Bronchial epithelial cell (primary cell): ENCODE measurements at regions not wholly inside any gene's neighbourhood (a gene's known extent, or its start where the extent isn't known, plus 50 kb on each side); places are given as distances from the start of the nearest gene placed in this dataset.

Source experiments
- DNase-seq: peaks from one replicate; pipeline ENCODE4 v3.0.0-alpha.2; 2010; ENCODE audit warnings: low read depth
- FAIRE-seq: peaks from 2 replicates; lab custom pipeline; 2011; peaks lifted over from hg19 to GRCh38; lab: Jason Lieb, UNC
- H3K27me3 ChIP-seq: 2 replicates; pipeline ENCODE4 v1.5.1; 2011; ENCODE audit warnings: low read length; ENCODE audit not compliant: control insufficient read depth, insufficient read depth
- H3K36me3 ChIP-seq: 2 replicates; pipeline ENCODE4 v1.5.1; 2011; ENCODE audit warnings: low read length; ENCODE audit not compliant: control insufficient read depth, insufficient read depth
- H3K4me3 ChIP-seq: 2 replicates; pipeline ENCODE4 v1.5.1; 2011; ENCODE audit warnings: mild to moderate bottlenecking, low read depth, low read length, control low read depth
- CTCF ChIP-seq: IDR thresholded peaks from 2 replicates; pipeline ENCODE4 v1.5.1; 2011; ENCODE audit warnings: mild to moderate bottlenecking, moderate library complexity, low read length, control low read depth, inconsistent platforms; ENCODE audit not compliant: insufficient read depth, severe bottlenecking

- Histone ChIP-seq H3K27me3 (no peaks in the 10 kb centered on the region), H3K36me3 (no peaks in the 10 kb centered on the region), H3K4me3 (no peak overlapping the region)
- no peak for TF ChIP-seq CTCF
- DNase-seq = no peak
- no peak for FAIRE-seq
These were observed 417.1 kb downstream of the ANKRD50 start for GRCh38 chr4:124295413-124295812.

GRCh38 chr4:124304941-124305340, 407.6 kb downstream of the ANKRD50 start:
- no peak overlapping the region for H3K4me3 ChIP-seq
- H3K27me3 ChIP-seq = no peaks in the 10 kb centered on the region
- DNase-seq (no peak), FAIRE-seq (no peak)
- no peaks in the 10 kb centered on the region for H3K36me3 ChIP-seq
- no peak for TF ChIP-seq CTCF

- no peak for DNase-seq
- no peaks in the 10 kb centered on the region for H3K27me3 ChIP-seq
- no peak for FAIRE-seq
- H3K36me3 ChIP-seq = no peaks in the 10 kb centered on the region
- H3K4me3 ChIP-seq = no peak overlapping the region
- no peak for TF ChIP-seq CTCF
These were observed 406.2 kb downstream of the ANKRD50 start for GRCh38 chr4:124306352-124306751.

GRCh38 chr4:124307143-124307542, 405.4 kb downstream of the ANKRD50 start:
- no peak for DNase-seq
- Histone ChIP-seq H3K4me3 (no peak overlapping the region), H3K36me3 (no peaks in the 10 kb centered on the region), H3K27me3 (no peaks in the 10 kb centered on the region)
- TF ChIP-seq CTCF = no peak
- no peak for FAIRE-seq

- Histone ChIP-seq H3K4me3 (no peak overlapping the region), H3K36me3 (no peaks in the 10 kb centered on the region), H3K27me3 (no peaks in the 10 kb centered on the region)
- DNase-seq (no peak), FAIRE-seq (no peak)
- TF ChIP-seq CTCF = no peak
These were observed 394.2 kb downstream of the ANKRD50 start for GRCh38 chr4:124318292-124318691.

- no peak overlapping the region for H3K4me3 ChIP-seq
- no peaks in the 10 kb centered on the region for H3K36me3 ChIP-seq
- FAIRE-seq (no peak), DNase-seq (no peak)
- no peak for TF ChIP-seq CTCF
- no peaks in the 10 kb centered on the region for H3K27me3 ChIP-seq
These were observed 391.2 kb downstream of the ANKRD50 start for GRCh38 chr4:124321364-124321763.
